Activated naive CD4-positive, alpha-beta T cell treated with anti-CD3 and anti-CD28 coated beads for 36 hours (primary cell): ENCODE measurements at regions not wholly inside any gene's neighbourhood (a gene's known extent, or its start where the extent isn't known, plus 50 kb on each side); places are given as distances from the start of the nearest gene placed in this dataset.
"Not testable (repeated sequence)": the region's sequence is repeated elsewhere in the genome, so short reads cannot be mapped to it uniquely, and the experiment has no call there.

ENCODE experiments used
- CTCF ChIA-PET: fragments of 350-600 bp; sonication (Branson Sonifier 250); formaldehyde crosslinking; loops from one replicate; lab custom pipeline; 2021; ENCODE audit warnings: antibody characterized with exemption; lab: Charles Lee
- DNase-seq: peaks from one replicate; pipeline ENCODE4 v3.0.0-alpha.2; 2020
- H3K27ac Mint-ChIP-seq: one replicate; pipeline ENCODE4 v1.8.0; 2021; ENCODE audit warnings: mild to moderate bottlenecking, mixed read lengths
- H3K27me3 Mint-ChIP-seq: one replicate; pipeline ENCODE4 v1.8.0; 2021; ENCODE audit warnings: low read depth, mixed read lengths
- H3K36me3 Mint-ChIP-seq: one replicate; pipeline ENCODE4 v1.8.0; 2021; ENCODE audit warnings: low read depth, mixed read lengths
- H3K4me1 Mint-ChIP-seq: one replicate; pipeline ENCODE4 v1.8.0; 2021; ENCODE audit warnings: low read depth, mixed read lengths
- H3K4me3 Mint-ChIP-seq: one replicate; pipeline ENCODE4 v1.8.0; 2021; ENCODE audit warnings: mild to moderate bottlenecking, moderate library complexity, mixed read lengths
- H3K9me3 Mint-ChIP-seq: one replicate; pipeline ENCODE4 v1.8.0; 2021; ENCODE audit warnings: mixed read lengths
- intact Hi-C: fragments of 100-400 bp; cut with micrococcal nuclease; formaldehyde crosslinking; loops from one replicate; pipeline ENCODE4 v1.15.1; 2023

DNA sequence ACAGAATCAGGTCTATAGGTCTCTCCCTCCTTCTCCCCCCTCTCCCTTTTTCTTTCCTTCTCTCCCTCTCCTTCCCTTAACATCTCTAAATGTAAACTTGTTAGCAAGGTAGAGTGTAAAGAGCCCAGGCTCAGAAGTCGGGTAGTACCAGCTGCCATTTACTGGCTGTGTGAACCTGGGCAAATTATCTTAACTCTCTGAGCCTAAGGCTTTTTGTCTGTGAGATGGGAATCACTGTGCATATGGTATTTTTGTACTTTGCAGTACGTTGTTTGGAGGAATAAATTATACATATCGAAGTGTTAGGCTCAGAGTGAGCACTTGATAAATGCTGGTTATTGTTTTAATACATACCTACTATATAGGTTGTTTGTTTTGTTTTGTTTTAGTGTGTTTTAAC lies 154.0 kb downstream of the RBMX2 start:
- H3K36me3 Mint-ChIP-seq, result no peaks in the 10 kb centered on the region
- no peaks in the 10 kb centered on the region for H3K4me1 Mint-ChIP-seq
- no peak overlapping the region for H3K27ac Mint-ChIP-seq
- intact Hi-C loops, result no loop called here
- H3K9me3 Mint-ChIP-seq, result no peaks in the 10 kb centered on the region
- CTCF ChIA-PET, result interaction anchor here (0.6 kb wide), 1 partner anchor 20 kb away, joined by 5 read pairs; no protein-coding TSS in a partner anchor
- H3K4me3 Mint-ChIP-seq, result no peak overlapping the region
- no peaks in the 10 kb centered on the region for H3K27me3 Mint-ChIP-seq
- no peak for DNase-seq

DNA sequence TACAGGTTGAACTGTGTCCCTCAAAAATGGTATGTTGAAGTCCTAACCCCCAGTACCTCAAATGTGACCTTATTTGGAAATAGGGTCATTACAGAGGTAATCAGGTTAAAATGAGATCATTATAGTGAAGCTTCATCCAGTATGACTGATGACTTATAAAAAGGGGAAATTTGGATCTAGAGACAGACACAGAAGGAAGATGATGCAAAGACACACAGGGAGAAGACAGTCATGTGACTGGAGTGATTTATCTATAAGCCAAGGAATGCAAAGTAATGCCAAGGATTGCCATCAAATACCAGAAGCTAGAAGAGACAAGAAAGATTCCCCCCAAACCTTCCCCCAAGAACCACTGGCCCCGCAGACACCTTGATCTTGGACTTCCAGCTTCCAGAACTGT lies 155.2 kb downstream of the RBMX2 start:
- Mint-ChIP-seq H3K27me3 (no peaks in the 10 kb centered on the region), H3K4me1 (no peaks in the 10 kb centered on the region), H3K27ac (no peak overlapping the region), H3K4me3 (no peak overlapping the region), H3K9me3 (no peaks in the 10 kb centered on the region), H3K36me3 (no peaks in the 10 kb centered on the region)
- CTCF ChIA-PET, result interaction anchor here (1.3 kb wide), 1 partner anchor 360 kb away, joined by 4 read pairs; no protein-coding TSS in a partner anchor
- no peak for DNase-seq
- intact Hi-C loops, result no loop called here

DNA sequence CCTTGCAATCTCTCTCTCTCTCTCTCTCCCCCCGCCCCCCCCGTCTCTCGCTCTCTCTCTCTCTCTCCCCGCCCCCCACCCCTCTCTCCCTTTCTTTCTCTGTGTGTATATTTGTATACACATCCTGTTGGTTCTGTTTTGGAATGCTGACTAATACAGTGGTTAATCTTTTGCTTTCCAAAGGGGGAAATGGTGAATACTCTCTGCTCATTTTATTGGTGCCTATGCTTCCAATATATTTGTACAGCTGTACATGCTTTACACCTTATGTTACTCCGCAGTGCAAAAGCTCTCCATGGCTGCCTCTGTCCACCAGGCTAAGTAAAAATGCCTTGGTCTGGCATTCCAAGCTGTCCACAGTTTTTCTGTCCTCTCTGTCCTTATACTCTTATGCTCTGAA lies 158.8 kb downstream of the RBMX2 start:
- H3K27me3 Mint-ChIP-seq, result no peaks in the 10 kb centered on the region
- intact Hi-C loops, result no loop called here
- CTCF ChIA-PET, result interaction anchor here (0.9 kb wide), 1 partner anchor 356 kb away, joined by 3 read pairs; no protein-coding TSS in a partner anchor

DNA sequence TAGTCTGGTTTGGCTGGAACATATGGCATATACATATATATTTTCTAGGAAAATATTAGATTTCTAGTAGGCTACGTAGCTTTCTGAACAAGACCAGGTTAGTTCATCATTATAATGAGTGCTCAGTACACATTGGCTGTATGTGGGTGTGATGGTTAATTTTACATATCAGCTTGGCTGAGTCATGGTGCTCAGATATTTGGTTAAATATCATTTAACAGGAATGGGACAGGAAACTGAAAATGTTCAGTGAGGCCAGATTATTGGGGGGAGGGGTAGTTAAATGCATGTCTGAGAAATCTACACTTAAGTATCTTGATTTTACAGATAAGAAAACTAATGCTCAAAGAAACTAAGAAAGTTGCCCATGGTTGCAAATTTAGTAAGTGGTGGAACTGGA lies 160.1 kb downstream of the RBMX2 start:
- intact Hi-C loops, result no loop called here
- Mint-ChIP-seq H3K36me3 (no peaks in the 10 kb centered on the region), H3K9me3 (no peaks in the 10 kb centered on the region)

More for the DNA sequence above, 158.8 kb downstream of the RBMX2 start:
- no peak overlapping the region for H3K4me3 Mint-ChIP-seq
- no peak overlapping the region for H3K27ac Mint-ChIP-seq
- no peaks in the 10 kb centered on the region for H3K36me3 Mint-ChIP-seq
- H3K9me3 Mint-ChIP-seq, result no peaks in the 10 kb centered on the region
- H3K4me1 Mint-ChIP-seq, result no peaks in the 10 kb centered on the region
- DNase-seq, result no peak

DNA sequence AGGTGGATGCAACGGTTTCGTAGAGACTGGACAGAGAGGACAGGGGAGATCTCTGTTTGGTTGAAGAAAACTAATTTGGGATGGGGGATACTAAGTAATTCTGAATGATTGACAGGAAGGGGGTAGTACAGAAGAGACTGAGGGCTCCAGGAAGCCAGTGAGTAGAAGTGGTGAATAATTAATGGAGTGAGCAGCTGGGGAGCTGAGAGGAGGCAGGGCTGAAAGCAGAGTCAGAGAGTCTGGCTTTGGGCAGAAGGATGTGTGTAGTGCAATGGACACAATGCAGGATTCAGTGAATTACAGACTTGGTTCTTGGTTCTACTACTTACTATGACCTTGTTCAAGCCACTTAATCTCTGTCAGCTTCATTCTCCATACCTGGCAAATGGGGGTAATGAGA lies 161.7 kb downstream of the RBMX2 start:
- Mint-ChIP-seq H3K36me3 (no peaks in the 10 kb centered on the region), H3K4me3 (no peak overlapping the region), H3K4me1 (no peaks in the 10 kb centered on the region), H3K27me3 (no peaks in the 10 kb centered on the region), H3K27ac (no peak overlapping the region), H3K9me3 (no peaks in the 10 kb centered on the region)
- CTCF ChIA-PET, result no interaction called here
- no peak for DNase-seq
- intact Hi-C loops, result no loop called here

More for the DNA sequence above, 160.1 kb downstream of the RBMX2 start:
- Mint-ChIP-seq H3K4me3 (no peak overlapping the region), H3K4me1 (no peaks in the 10 kb centered on the region), H3K27ac (no peak overlapping the region), H3K27me3 (no peaks in the 10 kb centered on the region)
- no peak for DNase-seq
- CTCF ChIA-PET, result no interaction called here

DNA sequence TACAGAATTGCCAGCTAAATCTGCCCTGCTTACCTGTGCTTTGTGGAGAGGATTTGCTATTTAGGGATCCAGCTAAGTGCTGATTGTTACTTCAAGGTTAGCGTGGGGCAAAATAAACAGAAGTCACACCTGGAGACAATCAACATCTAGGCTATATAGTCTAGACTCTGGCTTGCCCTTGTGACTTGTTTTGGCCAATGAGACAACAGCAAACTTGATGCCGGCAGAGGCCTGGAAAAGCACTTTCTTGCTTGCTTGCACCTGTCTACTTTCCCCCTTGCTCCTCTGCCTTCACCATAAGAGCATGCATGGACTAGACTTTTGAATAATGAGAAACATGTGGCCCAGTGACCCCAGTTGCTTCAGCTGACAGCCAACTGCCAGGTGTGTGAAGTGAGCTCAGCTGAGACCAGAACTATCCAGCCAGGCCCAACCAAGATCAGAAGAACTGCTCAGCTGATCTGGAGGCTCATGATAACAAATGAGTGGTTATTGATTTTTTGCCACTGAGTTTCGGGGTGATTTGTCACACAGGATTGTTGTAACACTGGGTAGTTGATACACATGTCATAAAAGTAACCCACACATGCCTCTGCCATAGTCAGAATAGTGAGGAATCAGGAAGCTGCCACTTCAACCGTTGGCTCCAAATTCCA lies 164.4 kb downstream of the RBMX2 start:
- H3K36me3 Mint-ChIP-seq, result no peaks in the 10 kb centered on the region

DNA sequence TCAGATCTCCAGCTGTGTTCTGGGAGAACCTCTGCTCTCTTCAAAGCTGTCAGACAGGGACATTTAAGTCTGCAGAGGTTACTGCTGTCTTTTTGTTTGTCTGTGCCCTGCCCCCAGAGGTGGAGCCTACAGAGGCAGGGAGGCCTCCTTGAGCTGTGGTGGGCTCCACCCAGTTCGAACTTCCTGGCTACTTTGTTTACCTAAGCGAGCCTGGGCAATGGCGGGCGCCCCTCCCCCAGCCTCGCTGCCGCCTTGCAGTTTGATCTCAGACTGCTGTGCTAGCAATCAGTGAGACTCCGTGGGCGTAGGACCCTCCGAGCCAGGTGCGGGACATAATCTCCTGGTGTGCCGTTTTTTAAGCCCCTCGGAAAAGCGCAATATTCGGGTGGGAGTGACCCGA lies 171.2 kb downstream of the RBMX2 start:
- H3K36me3 Mint-ChIP-seq, H3K27ac Mint-ChIP-seq, H3K27me3 Mint-ChIP-seq, CTCF ChIA-PET, intact Hi-C loops, DNase-seq, H3K9me3 Mint-ChIP-seq, H3K4me1 Mint-ChIP-seq, H3K4me3 Mint-ChIP-seq: not testable (repeated sequence)

More for the DNA sequence above, 164.4 kb downstream of the RBMX2 start:
- Mint-ChIP-seq H3K9me3 (no peaks in the 10 kb centered on the region), H3K4me3 (no peak overlapping the region), H3K27me3 (no peaks in the 10 kb centered on the region), H3K4me1 (no peaks in the 10 kb centered on the region), H3K27ac (no peak overlapping the region)
- no peak for DNase-seq
- CTCF ChIA-PET, result no interaction called here
- intact Hi-C loops, result no loop called here
